Amygdala (tissue), 56 donors: ENCODE measurements at regions not wholly inside any gene's neighbourhood (a gene's known extent, or its start where the extent isn't known, plus 50 kb on each side); places are given as distances from the start of the nearest gene placed in this dataset.

Source experiments
- DNase-seq, 56 donors: peaks; one replicate each; lab custom pipeline; 2025; lab: John Stamatoyannopoulos, UW

- no peak for DNase-seq
Observed at GRCh38 chr3:59270209-59270608, 220.4 kb upstream of the CFAP20DC start.

- no peak for DNase-seq
Observed at GRCh38 chr3:59268170-59268569, 218.3 kb upstream of the CFAP20DC start.

- no peak for DNase-seq
Observed at GRCh38 chr3:59267021-59267420, 217.2 kb upstream of the CFAP20DC start.

- no peak for DNase-seq
Observed at GRCh38 chr3:59266551-59266950, 216.7 kb upstream of the CFAP20DC start.

GRCh38 chr3:59265566-59265965 lies 215.7 kb upstream of the CFAP20DC start:
- DNase-seq: no peak

GRCh38 chr3:59264366-59264765 lies 214.5 kb upstream of the CFAP20DC start:
- no peak for DNase-seq

- no peak for DNase-seq
Observed at GRCh38 chr3:59263152-59263551, 213.3 kb upstream of the CFAP20DC start.

- DNase-seq: no peak
Observed at GRCh38 chr3:59262076-59262498, 212.3 kb upstream of the CFAP20DC start.

GRCh38 chr3:59261009-59261408 lies 211.2 kb upstream of the CFAP20DC start:
- no peak for DNase-seq

GRCh38 chr3:59258550-59259260 lies 208.9 kb upstream of the CFAP20DC start:
- no peak for DNase-seq

GRCh38 chr3:59257506-59257905 lies 207.7 kb upstream of the CFAP20DC start:
- no peak for DNase-seq

- no peak for DNase-seq
Observed at GRCh38 chr3:59256230-59256629, 206.4 kb upstream of the CFAP20DC start.

- no peak for DNase-seq
Observed at GRCh38 chr3:59254976-59255375, 205.2 kb upstream of the CFAP20DC start.

GRCh38 chr3:59254433-59254832 lies 204.6 kb upstream of the CFAP20DC start:
- no peak for DNase-seq

GRCh38 chr3:59253523-59253922 lies 203.7 kb upstream of the CFAP20DC start:
- no peak for DNase-seq

GRCh38 chr3:59251869-59252268 lies 202.0 kb upstream of the CFAP20DC start:
- DNase-seq: no peak

- DNase-seq: no peak
Observed at GRCh38 chr3:59250600-59250999, 200.8 kb upstream of the CFAP20DC start.

GRCh38 chr3:59249698-59250361 lies 200.0 kb upstream of the CFAP20DC start:
- DNase-seq: no peak

GRCh38 chr3:59249004-59249403 lies 199.2 kb upstream of the CFAP20DC start:
- DNase-seq: peak in 27 of 56 donors; percentile 7 to 66 (median 25)

- DNase-seq: no peak
Observed at GRCh38 chr3:59247402-59247841, 197.6 kb upstream of the CFAP20DC start.

GRCh38 chr3:59246719-59247401 lies 197.0 kb upstream of the CFAP20DC start:
- no peak for DNase-seq
